HG03378 (cell line): ENCODE measurements at regions not wholly inside any gene's neighbourhood (a gene's known extent, or its start where the extent isn't known, plus 50 kb on each side); places are given as distances from the start of the nearest gene placed in this dataset.
A peak's percentile ranks its signal among the peaks of the same experiment; 100 is the strongest.

Source experiments
- ATAC-seq: cut with Tn5 transposase; IDR thresholded peaks from one replicate; pipeline ENCODE4 v1.9.1; 2021; ENCODE audit warnings: mild to moderate bottlenecking, moderate library complexity; ENCODE audit not compliant: unreplicated experiment

DNA sequence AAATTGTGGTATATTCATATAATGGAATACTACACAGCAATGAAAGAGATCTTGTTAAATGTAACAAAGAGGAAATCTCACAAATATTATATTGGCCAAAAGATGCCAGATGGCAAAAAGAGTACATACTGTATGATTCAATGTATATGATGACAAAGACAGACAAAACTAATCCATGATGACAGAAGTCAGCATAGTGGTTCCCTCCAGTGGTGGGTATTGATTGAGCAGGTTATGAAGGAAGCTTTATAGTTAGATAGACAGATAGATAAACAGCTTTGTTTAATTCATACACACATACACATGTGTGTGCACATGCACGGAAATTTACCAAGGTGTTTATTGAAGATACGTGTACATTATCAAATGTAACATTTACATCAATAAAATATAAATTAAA lies 74.4 kb upstream of the SMIM36 start:
- ATAC-seq = no peak

DNA sequence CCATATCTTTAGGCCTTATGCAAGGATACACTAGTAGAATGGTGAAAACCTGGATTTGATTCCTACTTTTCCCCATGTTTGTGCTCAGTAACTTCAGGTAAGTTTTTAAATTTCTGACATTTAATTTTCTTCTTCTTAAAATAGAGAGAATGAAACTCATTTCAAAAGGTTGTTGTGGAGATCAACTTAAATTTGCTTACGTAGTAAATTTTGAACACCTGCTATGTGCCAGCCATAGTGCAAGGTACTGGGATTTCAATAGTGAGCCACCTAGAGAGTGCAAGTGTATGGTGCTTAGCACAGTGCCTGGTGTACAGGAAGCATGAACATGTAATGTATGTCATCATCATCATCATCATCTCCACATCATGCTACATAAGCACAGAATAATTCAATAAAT lies 73.6 kb upstream of the SMIM36 start:
- ATAC-seq = no peak

DNA sequence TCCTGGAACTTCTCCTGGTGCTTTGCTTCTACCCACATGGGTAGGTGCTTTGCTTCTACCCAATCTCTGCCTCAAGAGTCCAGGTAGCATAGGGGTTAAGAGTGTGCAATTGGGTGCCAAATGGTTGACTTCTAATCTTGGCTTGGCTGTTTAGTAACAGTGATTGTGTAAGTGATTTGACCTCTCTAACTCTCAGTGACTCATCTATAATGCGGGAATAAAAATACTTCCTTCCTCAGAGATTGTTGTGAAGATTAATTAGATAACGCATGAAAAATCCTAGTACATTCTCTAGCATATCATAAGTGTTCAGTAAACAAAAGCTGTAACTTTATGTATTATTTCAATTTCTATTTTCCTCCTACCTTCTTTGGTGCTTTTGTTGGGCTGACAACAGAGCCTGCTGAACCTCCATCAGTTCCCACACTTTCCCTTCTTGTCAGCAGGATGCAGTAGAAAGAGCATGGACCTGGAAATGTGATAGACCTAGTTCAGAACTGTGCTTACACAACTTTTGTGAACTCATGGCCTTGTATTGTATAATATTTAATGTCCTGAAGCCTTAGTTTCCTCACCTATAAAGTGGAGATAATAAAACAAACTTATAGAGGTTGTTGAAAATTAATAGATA lies 72.9 kb upstream of the SMIM36 start:
- no peak for ATAC-seq

DNA sequence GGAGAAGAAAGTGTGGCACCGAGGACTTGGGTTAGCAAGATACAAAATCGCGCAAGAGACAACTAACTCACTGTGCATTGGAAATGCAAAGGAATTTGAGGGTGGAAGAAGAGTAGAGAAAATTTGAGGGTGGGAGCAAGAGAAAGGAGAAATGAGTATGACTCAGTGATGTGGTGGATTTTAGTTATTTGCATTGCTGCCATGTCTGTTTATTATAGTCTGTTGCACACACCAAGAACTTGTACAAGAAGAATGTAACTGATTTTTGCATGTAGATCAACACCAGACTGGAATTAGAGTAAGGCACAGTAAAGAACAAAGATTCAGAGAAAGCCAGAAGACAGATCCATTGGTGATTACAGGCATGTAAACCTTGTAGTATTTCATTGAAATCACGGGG lies 71.6 kb upstream of the SMIM36 start:
- no peak for ATAC-seq

DNA sequence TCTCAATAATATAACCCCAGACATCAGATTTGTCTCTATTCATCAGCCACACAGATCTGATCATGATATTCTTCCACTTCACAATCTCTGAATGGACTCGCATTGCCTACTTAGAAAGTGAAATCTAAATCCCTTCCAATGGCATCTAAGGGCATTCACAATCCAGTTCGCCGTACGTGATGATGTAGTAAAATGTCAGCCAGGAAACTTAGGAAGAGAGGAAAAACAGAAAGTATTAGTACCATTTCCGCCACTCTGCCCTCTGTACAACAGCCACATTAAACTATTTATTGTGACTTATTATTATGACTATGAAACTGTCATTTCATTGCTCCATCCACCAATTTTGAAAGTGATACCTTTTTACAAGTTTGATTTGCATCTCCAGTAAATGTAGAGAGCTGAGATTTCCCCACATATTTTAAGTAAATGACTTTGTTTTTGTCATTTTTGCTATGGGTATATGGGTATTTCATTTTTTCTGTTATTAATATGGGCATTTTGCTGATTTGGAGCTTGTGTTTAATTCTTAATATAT lies 69.4 kb upstream of the SMIM36 start:
- peak; percentile 57 for ATAC-seq

DNA sequence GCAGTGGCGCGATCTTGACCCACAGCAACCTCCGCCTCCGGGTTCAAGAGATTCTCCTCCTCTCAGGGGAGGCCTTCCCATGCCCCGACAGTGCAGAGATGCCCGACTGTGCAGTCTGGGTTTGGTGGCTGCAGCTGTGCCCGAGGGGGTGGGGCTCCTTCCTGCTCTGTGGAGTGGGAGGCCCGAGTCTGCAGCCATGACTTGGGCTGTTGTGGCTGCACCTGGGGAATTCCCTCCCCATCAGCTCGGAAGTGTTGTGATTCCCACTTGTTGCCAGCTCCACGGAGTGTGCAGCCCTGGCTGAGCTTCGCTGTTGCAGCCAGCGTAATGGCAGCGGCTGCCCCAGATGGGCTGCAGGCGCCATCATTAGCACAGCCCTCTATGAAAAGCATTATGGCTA lies 66.4 kb upstream of the SMIM36 start:
- ATAC-seq = no peak

DNA sequence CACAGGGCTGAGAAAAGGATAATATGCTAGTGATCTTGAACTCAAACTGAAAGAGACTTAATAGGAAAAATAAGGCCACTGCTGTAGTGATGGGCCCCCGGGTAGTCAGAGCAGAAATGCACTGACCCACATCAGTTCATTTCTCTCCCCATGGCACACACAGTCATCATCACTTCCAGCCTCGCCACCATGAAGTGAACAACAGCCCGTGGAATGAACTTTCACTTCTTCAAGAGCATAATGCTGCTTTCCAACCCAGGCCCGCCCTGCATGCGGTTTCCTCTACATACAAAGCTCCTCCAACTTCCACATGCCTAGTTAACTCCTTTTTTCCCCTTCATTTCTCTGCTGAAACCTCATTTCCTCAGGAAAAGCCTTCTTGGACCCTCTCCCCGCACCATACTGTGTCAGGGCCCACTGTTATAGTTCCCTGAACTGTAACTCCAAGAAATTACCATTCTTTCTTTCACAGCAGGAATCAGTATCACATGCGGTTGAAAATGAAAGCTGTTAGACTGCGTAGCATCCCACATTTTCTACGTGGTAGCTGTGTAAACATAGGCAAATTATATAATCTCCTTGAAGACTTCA lies 65.8 kb upstream of the SMIM36 start:
- ATAC-seq = peak; percentile 76

DNA sequence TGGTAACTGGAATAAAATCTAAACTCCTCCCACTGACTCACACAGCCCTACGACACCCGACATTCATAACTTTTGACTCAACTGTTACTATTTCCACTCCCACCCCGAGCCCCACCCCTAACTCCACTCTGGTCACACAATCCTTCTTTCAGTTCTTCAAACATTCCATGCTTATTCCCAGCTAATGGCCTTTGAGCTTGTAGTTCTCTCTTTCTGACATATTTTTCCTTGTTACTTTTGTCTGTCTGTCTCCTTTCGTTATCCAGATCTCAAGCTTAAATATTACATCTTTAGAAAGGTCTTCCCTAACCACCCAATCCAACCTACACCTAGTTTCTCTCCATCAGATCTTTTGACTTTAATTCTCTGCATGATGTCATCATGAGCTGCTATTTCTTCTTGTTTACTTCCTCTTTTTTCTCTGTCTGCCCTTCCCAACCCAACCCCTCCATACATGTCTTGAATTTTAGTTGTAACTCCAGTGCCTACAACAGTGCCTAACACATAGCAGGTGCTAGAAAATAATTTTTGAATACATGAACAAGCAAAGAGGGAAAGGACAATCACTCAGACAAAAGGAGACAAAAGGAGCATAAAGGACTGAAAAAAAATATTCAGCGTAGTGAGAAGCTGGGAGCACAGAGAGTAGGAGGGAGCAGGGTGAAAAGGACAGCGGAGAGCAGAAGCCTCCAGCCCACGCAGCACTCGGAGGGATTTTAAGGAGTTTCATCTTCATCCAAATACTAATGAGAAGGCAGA lies 65.2 kb upstream of the SMIM36 start:
- ATAC-seq = peak; percentile 27

DNA sequence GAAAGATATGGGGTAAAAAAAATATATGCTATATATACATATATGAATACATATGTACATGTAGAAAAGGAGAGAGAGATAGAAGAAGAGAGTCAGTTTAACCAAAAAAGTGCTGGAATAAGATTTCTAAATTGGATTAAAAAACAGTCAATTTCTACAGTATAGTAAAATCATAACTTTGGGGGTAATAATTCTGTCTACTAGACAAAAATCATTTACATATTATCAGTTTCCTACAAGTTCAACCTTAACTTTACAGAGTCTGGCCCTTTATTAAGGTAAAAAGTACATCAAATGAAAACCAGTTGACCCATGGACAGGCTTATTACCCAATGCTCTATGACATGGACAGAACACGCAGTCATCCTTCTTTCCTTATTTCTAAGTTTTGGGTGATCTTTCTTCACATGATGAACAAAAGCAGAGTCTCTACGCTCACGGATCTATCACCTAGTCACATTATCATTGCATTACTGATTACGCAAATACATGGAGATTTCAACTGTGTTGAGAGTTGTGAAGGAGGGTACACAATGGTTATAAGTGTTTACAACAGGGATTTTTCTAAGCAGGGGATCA lies 63.9 kb upstream of the SMIM36 start:
- no peak for ATAC-seq

DNA sequence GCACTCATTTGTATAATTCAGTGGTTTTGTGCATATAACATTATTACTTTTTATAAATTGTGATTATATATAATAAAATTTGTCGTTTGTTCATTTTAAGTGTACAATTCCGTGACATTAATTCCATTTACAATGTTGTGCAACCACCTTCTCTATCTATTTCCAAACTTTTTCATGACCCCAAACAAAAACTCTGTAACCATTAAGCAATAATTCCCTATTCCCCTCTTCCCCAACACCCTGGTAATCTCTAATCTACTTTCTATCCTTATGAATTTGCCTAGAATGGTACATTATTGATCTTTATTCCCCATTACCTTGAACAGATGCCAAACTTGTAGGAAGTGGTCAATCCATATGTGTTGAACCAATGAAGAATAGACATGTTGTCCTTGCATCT lies 61.3 kb upstream of the SMIM36 start:
- no peak for ATAC-seq

DNA sequence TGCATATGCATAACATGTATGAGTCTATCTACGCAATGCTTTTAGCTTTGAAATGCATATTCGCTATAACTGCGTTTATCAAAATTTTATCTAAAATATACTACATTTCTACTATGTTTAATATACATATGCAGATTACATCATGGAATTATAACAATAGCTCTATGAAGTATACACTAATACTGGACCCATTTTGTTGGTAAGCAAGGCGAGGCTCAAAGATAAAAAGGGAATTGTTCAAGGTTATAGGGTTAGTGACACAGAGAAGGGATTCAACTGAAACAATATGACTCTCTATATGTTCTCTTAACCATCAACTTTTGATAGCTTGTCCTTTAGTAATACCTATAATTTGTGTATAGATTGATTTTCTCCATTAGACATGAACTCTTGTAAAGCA lies 60.9 kb upstream of the SMIM36 start:
- no peak for ATAC-seq

DNA sequence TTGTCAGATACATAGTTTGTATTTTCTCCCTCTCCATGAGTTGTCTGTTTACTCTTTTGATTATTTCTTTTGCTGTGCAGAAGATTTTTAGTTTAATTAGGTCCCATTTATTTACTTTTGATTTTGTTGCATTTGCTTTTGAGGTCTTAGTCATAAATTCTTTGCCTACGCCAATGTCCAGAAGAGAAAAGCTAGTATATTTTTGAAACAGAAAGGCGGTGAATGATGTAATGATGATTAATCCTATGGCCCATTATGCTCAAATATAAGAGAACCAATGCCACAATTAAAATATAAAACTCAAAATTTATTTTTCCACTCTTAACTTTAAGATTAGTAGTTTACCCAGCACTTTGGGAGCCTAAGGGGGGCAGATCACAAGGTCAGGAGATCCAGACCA lies 59.8 kb upstream of the SMIM36 start:
- no peak for ATAC-seq

DNA sequence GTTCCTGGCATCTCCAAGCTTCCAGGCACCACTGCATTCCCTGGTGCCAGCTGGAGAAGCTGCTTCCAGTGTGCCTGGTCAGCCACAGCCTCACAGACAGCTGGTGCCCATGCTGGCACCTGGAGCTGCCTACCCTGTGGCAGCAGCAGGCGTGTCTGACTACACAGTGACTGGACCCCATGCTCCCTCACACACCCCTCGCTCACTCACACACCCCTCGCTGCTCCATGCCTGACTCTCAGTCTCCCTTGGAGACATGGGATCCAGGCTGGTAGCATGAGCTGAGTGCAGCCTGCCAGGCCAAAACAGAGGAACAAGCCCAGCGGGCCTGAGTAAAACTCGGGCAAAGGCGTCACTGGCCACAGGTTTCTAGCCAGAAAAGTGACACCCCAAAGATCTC lies 59.1 kb upstream of the SMIM36 start:
- ATAC-seq = no peak

DNA sequence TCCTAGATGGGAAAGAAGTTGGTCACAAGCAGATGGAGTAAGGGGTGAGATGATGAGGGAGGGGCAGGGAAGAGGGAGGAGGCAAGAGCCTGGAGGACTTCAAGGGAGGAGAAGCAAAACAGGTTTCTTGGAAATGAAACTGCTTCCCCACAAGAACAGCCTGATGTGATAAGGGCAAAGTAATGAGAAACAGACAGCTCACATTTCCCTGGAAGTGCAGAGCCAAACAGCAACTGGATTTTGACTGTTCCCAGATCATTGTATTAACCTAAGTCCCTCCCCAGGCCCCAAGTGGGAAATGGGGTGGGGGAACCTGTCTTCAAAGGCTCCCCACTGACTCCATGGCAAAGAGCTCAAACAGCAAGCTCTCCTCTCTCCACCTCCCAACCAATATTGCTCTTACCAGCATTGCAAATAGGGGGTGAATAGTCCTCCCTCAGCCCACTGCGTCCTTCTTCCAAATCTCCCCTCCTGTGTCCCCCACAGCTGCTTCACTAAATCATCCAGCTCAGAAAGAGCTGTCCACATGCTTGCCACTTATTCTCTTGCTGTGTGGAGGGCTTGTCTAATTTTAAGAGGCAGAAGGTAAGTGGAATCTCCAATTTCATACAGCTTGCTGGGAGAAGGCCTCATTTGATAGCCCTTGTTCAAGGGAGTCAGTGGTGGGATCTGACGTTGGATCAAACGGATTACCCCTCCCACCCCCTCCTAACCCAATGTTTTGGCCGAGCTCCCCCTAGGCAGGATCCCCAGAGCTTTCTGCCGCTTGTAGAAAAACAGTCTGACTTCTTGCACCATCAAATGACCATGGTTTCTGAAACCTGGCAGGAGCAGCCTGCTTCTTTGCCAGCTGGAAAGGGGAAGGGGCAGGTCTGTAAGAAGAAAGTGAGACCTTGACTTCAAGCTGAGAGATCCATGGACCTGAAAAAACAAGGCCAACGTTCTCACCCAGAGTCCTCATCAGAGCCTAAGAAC lies 56.3 kb upstream of the SMIM36 start:
- ATAC-seq = no peak

DNA sequence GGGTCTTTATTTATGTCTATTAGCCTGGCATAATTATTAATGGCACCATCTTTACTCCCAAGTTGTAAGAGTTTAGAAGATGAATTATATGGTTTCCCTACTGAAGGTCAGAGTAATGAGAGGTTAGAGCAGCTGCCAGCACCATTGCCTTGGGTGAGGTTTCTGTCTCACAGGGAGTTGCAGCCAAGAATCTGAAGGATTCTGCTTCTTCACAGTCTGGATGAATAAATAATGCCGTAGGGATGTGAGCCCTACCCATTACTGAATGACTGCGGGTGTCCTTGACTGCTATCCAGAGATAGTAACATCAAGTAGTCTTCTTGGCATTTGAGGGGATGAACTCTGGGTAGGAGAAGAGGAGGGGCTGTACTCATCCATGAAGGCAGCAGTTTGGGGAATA lies 52.8 kb upstream of the SMIM36 start:
- no peak for ATAC-seq

DNA sequence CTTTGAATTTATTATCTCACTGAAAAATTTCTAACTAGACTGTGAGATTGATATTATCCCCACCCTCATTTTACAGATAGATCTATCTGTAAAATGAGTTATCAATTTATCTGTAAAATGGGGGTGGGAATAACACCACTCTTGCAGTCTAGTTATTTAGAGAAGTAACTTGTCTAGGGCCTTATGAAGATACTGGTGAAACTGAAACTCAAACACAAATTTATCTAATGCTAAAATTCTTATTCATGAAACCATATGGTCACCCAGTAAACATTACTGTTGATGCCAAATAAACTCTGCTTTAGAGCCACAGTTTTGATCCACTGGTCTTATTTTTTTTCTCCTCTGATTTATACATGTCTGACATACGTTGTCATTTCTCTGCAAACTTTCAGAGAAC lies 52.1 kb upstream of the SMIM36 start:
- no peak for ATAC-seq

DNA sequence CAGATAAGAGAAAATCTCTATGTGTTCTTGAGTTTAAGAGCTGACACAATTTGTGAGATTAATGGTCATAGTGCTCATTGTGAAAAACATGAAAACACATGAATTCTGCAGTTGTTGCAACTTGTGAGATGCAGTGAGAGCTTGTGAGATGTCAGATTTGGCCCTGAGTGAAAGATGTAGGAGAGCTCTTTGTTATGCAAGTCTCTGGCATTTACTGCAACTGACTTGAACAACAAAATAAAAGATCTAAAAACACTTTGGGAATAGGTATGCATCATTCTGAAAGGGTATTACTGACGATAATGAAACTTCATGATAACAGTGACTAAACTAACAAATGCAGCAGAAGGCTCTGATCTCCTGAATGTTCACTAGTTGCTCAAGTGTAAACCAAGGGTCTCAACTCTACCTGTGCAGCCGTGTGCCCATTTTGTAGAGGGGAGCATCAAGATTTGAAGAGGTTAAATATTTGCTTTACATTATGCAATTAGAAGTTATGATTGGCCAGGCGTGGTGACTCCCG lies 50.8 kb upstream of the SMIM36 start:
- ATAC-seq = no peak

DNA sequence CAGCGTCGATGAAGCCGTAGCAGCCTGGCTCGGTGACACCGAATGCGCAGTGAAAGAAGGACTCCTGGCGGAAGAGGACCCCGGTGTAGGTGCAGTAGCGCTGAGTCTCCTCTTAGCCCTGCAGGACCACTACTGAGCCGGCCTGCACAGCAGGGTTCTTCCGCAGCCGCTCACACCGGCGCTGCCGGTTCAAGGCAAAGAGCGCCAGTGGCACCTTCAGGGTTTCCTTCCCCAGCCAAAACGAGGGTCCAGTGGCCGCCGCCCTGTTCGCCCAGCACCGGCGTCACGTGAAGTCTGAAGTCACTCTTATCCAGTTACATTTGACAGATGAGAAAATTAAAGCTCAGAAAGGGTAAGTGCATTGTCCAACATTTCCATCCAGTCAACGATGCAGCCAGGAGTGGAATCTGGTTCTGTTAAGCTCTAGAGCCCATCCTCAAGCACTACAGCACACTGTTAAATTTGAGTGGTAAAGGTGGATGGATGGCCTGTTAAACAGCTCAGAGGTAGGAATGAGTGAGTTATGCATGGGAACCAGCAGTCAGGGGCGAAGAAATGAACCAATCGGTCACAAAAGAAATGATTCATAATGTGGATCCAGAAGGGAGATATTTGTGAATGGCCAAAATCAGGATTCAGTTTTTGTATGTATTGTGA lies 50.2 kb upstream of the SMIM36 start:
- ATAC-seq = no peak
